Hepatocyte (in vitro differentiated cells): ENCODE measurements at regions not wholly inside any gene's neighbourhood (a gene's known extent, or its start where the extent isn't known, plus 50 kb on each side); places are given as distances from the start of the nearest gene placed in this dataset.

Source experiments
- CTCF ChIP-seq: fragments of 200-600 bp; sonication (generic); IDR thresholded peaks from 2 replicates; pipeline ENCODE4 v1.5.1; 2016; ENCODE audit warnings: antibody characterized with exemption, mild to moderate bottlenecking; ENCODE audit not compliant: poor library complexity
- EZH2 ChIP-seq: fragments of 200-600 bp; sonication (generic); IDR thresholded peaks from 2 replicates; pipeline ENCODE4 v1.6.1; 2016; ENCODE audit warnings: antibody characterized with exemption, mild to moderate bottlenecking, borderline replicate concordance
- EZH2phosphoT487 ChIP-seq: fragments of 200-600 bp; sonication (generic); IDR thresholded peaks from one replicate; pipeline ENCODE4 v1.6.1; 2018; ENCODE audit warnings: antibody characterized with exemption, mild to moderate bottlenecking, low read depth, moderate library complexity; ENCODE audit not compliant: unreplicated experiment, severe bottlenecking

- no peak for TF ChIP-seq CTCF
- no peak for TF ChIP-seq EZH2phosphoT487
- TF ChIP-seq EZH2 = no peak
Observed at GRCh38 chr3:65195211-65196006, 507.6 kb upstream of the ADAMTS9 start.
